ENCODE measurements at regions not wholly inside any gene's neighbourhood (a gene's known extent, or its start where the extent isn't known, plus 50 kb on each side); places are given as distances from the start of the nearest gene placed in this dataset.

DNA sequence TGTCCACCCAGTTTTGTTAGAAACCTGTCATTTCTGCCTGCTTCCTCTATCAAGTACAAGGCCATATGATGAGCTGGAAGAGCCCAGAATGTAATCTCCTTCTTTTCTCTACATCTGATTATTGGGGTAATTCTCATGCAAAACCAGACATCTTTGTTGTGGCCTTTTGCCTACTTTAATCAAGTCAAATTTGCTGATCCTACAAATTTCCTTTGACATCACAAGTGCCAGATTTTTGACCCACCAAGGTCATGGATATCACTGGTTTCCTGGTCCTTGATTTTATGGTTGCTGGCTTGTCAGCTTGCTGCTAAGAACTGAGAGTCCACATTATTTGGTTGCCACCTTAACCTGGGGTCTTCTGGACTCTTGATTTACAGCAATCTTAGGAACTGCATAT is 336.1 kb downstream of the TFEC start:
- TF ChIP-seq, protein P1, sequence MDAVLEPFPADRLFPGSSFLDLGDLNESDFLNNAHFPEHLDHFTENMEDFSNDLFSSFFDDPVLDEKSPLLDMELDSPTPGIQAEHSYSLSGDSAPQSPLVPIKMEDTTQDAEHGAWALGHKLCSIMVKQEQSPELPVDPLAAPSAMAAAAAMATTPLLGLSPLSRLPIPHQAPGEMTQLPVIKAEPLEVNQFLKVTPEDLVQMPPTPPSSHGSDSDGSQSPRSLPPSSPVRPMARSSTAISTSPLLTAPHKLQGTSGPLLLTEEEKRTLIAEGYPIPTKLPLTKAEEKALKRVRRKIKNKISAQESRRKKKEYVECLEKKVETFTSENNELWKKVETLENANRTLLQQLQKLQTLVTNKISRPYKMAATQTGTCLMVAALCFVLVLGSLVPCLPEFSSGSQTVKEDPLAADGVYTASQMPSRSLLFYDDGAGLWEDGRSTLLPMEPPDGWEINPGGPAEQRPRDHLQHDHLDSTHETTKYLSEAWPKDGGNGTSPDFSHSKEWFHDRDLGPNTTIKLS (IDR thresholded peaks at IDR 0.05; ENCODE audit: borderline replicate concordance, low read depth) = no peak
- TF ChIP-seq EWSR1 (IDR thresholded peaks at IDR 0.05; ENCODE audit: borderline replicate concordance, low read depth, partially characterized antibody) = no peak
- TF ChIP-seq CHCHD3 (CRISPR knock-in tag; IDR thresholded peaks at IDR 0.05) = no peak
- TF ChIP-seq, protein P2, sequence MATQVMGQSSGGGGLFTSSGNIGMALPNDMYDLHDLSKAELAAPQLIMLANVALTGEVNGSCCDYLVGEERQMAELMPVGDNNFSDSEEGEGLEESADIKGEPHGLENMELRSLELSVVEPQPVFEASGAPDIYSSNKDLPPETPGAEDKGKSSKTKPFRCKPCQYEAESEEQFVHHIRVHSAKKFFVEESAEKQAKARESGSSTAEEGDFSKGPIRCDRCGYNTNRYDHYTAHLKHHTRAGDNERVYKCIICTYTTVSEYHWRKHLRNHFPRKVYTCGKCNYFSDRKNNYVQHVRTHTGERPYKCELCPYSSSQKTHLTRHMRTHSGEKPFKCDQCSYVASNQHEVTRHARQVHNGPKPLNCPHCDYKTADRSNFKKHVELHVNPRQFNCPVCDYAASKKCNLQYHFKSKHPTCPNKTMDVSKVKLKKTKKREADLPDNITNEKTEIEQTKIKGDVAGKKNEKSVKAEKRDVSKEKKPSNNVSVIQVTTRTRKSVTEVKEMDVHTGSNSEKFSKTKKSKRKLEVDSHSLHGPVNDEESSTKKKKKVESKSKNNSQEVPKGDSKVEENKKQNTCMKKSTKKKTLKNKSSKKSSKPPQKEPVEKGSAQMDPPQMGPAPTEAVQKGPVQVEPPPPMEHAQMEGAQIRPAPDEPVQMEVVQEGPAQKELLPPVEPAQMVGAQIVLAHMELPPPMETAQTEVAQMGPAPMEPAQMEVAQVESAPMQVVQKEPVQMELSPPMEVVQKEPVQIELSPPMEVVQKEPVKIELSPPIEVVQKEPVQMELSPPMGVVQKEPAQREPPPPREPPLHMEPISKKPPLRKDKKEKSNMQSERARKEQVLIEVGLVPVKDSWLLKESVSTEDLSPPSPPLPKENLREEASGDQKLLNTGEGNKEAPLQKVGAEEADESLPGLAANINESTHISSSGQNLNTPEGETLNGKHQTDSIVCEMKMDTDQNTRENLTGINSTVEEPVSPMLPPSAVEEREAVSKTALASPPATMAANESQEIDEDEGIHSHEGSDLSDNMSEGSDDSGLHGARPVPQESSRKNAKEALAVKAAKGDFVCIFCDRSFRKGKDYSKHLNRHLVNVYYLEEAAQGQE (IDR thresholded peaks at IDR 0.05; ENCODE audit: borderline replicate concordance) = no peak
- TF ChIP-seq, protein P2 (CRISPR knock-in tag; IDR thresholded peaks at IDR 0.05; ENCODE audit: low read depth) = no peak
- TF ChIP-seq, protein P3, sequence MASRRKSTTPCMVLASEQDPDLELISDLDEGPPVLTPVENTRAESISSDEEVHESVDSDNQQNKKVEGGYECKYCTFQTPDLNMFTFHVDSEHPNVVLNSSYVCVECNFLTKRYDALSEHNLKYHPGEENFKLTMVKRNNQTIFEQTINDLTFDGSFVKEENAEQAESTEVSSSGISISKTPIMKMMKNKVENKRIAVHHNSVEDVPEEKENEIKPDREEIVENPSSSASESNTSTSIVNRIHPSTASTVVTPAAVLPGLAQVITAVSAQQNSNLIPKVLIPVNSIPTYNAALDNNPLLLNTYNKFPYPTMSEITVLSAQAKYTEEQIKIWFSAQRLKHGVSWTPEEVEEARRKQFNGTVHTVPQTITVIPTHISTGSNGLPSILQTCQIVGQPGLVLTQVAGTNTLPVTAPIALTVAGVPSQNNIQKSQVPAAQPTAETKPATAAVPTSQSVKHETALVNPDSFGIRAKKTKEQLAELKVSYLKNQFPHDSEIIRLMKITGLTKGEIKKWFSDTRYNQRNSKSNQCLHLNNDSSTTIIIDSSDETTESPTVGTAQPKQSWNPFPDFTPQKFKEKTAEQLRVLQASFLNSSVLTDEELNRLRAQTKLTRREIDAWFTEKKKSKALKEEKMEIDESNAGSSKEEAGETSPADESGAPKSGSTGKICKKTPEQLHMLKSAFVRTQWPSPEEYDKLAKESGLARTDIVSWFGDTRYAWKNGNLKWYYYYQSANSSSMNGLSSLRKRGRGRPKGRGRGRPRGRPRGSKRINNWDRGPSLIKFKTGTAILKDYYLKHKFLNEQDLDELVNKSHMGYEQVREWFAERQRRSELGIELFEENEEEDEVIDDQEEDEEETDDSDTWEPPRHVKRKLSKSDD (conservative IDR thresholded peaks at IDR 0.05; ENCODE audit: low read length) = no peak
